GM21619 (cell line): ENCODE measurements at regions not wholly inside any gene's neighbourhood (a gene's known extent, or its start where the extent isn't known, plus 50 kb on each side); places are given as distances from the start of the nearest gene placed in this dataset.
A peak's percentile ranks its signal among the peaks of the same experiment; 100 is the strongest.

Experiments
- ATAC-seq: cut with Tn5 transposase; IDR thresholded peaks from one replicate; pipeline ENCODE4 v1.9.1; 2021; ENCODE audit not compliant: unreplicated experiment

GRCh38 chr18:70489986-70490933, 201.4 kb downstream of the SOCS6 start:
- ATAC-seq: no peak

- no peak for ATAC-seq
Measured at GRCh38 chr18:70489571-70489970, 200.7 kb downstream of the SOCS6 start.

GRCh38 chr18:70469916-70470315, 181.1 kb downstream of the SOCS6 start:
- ATAC-seq: no peak

GRCh38 chr18:70468861-70469547, 180.2 kb downstream of the SOCS6 start:
- no peak for ATAC-seq

- ATAC-seq: no peak
Measured at GRCh38 chr18:70464343-70465114, 175.7 kb downstream of the SOCS6 start.

- no peak for ATAC-seq
Measured at GRCh38 chr18:70463085-70463484, 174.2 kb downstream of the SOCS6 start.

GRCh38 chr18:70462078-70462439, 173.2 kb downstream of the SOCS6 start:
- no peak for ATAC-seq

- no peak for ATAC-seq
Measured at GRCh38 chr18:70461323-70462077, 172.7 kb downstream of the SOCS6 start.

- ATAC-seq: no peak
Measured at GRCh38 chr18:70459731-70460130, 170.9 kb downstream of the SOCS6 start.

GRCh38 chr18:70459251-70459650, 170.4 kb downstream of the SOCS6 start:
- ATAC-seq: no peak

GRCh38 chr18:70457788-70458187, 168.9 kb downstream of the SOCS6 start:
- no peak for ATAC-seq

GRCh38 chr18:70457223-70457622, 168.4 kb downstream of the SOCS6 start:
- ATAC-seq: no peak

GRCh38 chr18:70456376-70456775, 167.5 kb downstream of the SOCS6 start:
- ATAC-seq: no peak

GRCh38 chr18:70455731-70456130, 166.9 kb downstream of the SOCS6 start:
- no peak for ATAC-seq

GRCh38 chr18:70454704-70455322, 166.0 kb downstream of the SOCS6 start:
- ATAC-seq: peak; percentile 73

GRCh38 chr18:70453058-70453775, 164.4 kb downstream of the SOCS6 start:
- ATAC-seq: no peak

- no peak for ATAC-seq
Measured at GRCh38 chr18:70452501-70452900, 163.7 kb downstream of the SOCS6 start.

- no peak for ATAC-seq
Measured at GRCh38 chr18:70450426-70451253, 161.8 kb downstream of the SOCS6 start.

- no peak for ATAC-seq
Measured at GRCh38 chr18:70448588-70448987, 159.7 kb downstream of the SOCS6 start.
